ENCODE measurements at regions not wholly inside any gene's neighbourhood (a gene's known extent, or its start where the extent isn't known, plus 50 kb on each side); places are given as distances from the start of the nearest gene placed in this dataset.

GRCh38 chr6:140855520-140855919, 1277.2 kb upstream of the GJE1 start:
- no peak overlapping the region for H3K4me3 ChIP-seq (ENCODE audit: low read depth, low read length)
- no peak for DNase-seq (ENCODE audit: low read depth)
- no peak for TF ChIP-seq MYC (IDR thresholded peaks at IDR 0.05; ENCODE audit: low read depth, low read length)
- TF ChIP-seq, protein P1, sequence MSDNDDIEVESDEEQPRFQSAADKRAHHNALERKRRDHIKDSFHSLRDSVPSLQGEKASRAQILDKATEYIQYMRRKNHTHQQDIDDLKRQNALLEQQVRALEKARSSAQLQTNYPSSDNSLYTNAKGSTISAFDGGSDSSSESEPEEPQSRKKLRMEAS (IDR thresholded peaks at IDR 0.05; ENCODE audit: low read depth, low read length), result no peak
- no peak for TF ChIP-seq CTCF (IDR thresholded peaks at IDR 0.05; ENCODE audit: low read depth, low read length)
- TF ChIP-seq POLR2A (IDR thresholded peaks at IDR 0.05; ENCODE audit: extremely low read depth, insufficient read length), result no peak

- no peak overlapping the region for H3K4me3 ChIP-seq (ENCODE audit: low read depth, low read length)
- DNase-seq (ENCODE audit: low read depth), result no peak
- TF ChIP-seq CTCF (IDR thresholded peaks at IDR 0.05; ENCODE audit: low read depth, low read length), result no peak
- no peak for TF ChIP-seq POLR2A (IDR thresholded peaks at IDR 0.05; ENCODE audit: extremely low read depth, insufficient read length)
These were observed 1278.4 kb upstream of the GJE1 start for GRCh38 chr6:140854318-140854717.

DNA sequence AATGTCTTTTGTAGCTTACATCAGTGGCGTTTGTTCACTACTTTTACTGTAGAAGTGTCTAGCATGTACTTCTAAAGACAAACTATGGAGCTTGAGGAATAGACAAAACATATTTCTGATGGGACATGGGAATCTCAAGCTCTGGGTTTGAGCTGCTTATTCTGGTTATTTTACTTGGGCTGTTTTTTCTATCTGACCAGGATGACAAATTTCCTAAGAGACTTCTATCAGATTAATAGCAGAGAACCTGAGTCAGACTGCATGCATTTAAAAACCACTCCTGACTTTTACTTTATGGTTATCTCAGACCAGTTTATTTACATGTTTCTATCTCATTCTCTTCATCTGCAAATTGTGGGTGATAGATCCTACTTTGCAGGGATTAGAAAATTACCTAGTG, 1282.3 kb upstream of the GJE1 start:
- TF ChIP-seq CTCF (IDR thresholded peaks at IDR 0.05; ENCODE audit: low read depth, low read length), result no peak
- TF ChIP-seq POLR2A (IDR thresholded peaks at IDR 0.05; ENCODE audit: extremely low read depth, insufficient read length), result no peak
- no peak for TF ChIP-seq MYC (IDR thresholded peaks at IDR 0.05; ENCODE audit: low read depth, low read length)
- TF ChIP-seq, protein P1 (IDR thresholded peaks at IDR 0.05; ENCODE audit: low read depth, low read length), result no peak
- DNase-seq (ENCODE audit: low read depth), result no peak
- no peak overlapping the region for H3K4me3 ChIP-seq (ENCODE audit: low read depth, low read length)

DNA sequence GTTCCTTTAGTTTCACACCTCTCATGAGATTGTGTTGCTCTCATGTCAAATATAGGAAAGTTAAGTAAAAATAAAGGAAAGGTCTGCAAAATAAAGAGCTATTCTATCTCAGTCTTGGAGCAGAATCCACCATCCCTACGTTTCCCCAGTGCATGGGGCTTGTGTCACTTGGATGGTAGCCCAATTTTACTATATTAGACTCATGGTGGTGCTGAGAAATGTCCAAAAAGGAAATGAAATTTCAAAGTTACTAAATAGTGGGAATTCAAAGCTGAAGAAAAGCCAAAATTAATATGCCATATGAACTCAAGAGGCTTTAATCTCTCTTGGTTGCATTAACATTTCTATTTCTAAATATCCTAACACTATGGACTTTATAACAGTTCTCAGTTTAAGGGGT, 1283.3 kb upstream of the GJE1 start:
- H3K4me3 ChIP-seq (ENCODE audit: low read depth, low read length), result no peak overlapping the region
- no peak for DNase-seq (ENCODE audit: low read depth)
- TF ChIP-seq POLR2A (IDR thresholded peaks at IDR 0.05; ENCODE audit: extremely low read depth, insufficient read length), result no peak
- TF ChIP-seq, protein P1 (IDR thresholded peaks at IDR 0.05; ENCODE audit: low read depth, low read length), result no peak
- TF ChIP-seq MYC (IDR thresholded peaks at IDR 0.05; ENCODE audit: low read depth, low read length), result no peak
- TF ChIP-seq CTCF (IDR thresholded peaks at IDR 0.05; ENCODE audit: low read depth, low read length), result no peak

DNA sequence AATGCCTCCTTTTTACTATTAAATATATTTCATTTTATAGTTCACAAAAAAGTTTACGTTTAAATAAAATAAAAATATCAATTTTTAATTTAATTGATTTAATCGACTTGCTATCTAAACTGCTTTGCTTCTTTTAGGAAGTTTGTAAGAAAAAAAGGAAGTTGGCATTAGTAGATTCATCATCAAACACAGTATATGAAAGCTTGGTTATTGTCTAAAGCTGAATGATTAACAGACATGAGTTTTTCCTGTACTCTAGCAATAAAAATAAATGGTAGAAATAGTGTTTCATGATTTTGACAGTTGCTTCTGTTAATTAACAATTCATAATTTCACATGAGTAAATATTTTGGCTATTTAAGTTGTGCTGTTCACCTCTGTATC, 1285.5 kb upstream of the GJE1 start:
- no peak for TF ChIP-seq CTCF (IDR thresholded peaks at IDR 0.05; ENCODE audit: low read depth, low read length)
- no peak for TF ChIP-seq POLR2A (IDR thresholded peaks at IDR 0.05; ENCODE audit: extremely low read depth, insufficient read length)
- TF ChIP-seq MYC (IDR thresholded peaks at IDR 0.05; ENCODE audit: low read depth, low read length), result no peak
- TF ChIP-seq, protein P1 (IDR thresholded peaks at IDR 0.05; ENCODE audit: low read depth, low read length), result no peak
- DNase-seq (ENCODE audit: low read depth), result no peak
- H3K4me3 ChIP-seq (ENCODE audit: low read depth, low read length), result no peak overlapping the region
